ENCODE measurements at regions not wholly inside any gene's neighbourhood (a gene's known extent, or its start where the extent isn't known, plus 50 kb on each side); places are given as distances from the start of the nearest gene placed in this dataset.

DNA sequence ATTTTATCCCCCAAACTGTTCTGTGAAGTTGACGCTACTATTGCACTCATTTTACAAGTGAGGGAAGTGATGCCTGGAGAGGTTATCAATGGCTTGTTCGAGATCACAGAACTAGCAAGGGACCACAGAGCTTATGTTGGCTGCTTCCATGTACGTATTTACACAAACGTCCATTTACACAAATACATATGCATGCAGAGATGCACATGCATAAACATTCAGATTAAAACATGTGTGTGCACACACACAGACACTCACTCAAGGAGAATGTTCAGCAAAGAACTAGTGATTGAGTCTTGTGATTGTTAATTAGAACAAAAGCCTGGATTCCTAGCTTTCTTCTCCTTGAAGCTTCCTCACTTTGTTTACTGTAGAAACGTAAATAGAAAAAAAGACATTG is 321.5 kb upstream of the CHD6 start:
- no peak for DNase-seq

DNA sequence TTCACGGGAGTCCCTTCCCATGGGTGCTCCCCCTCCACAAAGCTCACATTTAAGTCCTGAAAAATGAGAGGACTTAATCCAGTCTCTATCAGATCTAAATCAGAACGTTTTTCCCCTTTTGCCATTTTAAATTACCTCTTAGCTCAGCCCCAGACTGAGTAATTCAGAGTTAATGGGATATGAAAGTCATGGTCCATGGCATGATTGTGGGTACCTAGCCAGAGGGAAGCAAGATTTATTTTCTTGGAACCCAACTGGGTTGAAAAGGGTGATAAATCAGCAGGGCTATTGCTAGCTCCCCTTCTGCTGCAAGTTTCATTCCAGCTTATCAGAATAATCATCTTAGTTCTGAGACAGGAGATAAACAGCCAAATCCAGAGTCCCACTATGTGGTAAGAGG is 320.2 kb upstream of the CHD6 start:
- DNase-seq: no peak

DNA sequence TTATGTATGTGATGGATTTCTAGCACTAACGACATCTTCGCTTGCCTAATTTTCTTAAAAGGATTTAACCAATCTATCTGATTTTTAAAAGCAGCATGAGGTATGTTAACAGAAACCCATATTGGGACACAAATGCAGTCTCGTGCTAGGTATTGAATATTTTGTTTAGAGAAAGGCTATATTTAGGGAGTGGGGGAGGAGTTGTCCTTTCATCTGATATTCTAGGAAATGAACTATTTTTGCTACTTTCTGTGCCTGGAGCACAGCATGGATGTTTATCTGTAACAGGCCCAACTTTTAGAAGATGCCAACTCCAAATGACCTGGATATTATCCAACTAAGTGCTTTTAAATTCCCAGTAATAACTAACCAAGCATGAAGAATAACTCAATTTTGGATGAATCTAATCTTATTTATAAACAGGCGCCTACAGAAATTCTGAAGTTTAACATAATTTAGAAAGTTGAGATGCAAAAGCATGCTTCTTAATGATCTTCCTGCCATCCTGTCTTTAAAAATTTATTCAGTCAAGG is 317.1 kb upstream of the CHD6 start:
- DNase-seq: no peak

DNA sequence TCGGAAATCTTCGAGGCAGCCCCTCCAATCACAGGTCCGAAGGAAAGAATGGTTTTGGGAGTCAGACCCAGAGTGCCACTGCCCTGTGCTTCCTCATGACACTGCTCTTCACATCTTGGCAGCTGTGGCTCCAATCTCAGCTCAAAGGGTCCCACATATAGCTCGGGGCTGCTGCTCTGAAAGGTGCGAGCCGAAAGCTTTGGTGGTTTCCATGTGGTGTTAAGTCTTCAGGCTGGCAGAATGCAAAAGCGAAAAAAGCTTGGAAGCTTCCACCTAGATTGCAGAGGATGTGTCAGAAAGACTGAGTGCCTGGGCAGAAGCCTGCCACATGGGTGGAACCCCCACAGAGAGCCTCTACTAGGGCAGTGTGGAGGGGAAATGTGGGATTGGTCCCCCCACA is 314.3 kb upstream of the CHD6 start:
- DNase-seq: no peak

DNA sequence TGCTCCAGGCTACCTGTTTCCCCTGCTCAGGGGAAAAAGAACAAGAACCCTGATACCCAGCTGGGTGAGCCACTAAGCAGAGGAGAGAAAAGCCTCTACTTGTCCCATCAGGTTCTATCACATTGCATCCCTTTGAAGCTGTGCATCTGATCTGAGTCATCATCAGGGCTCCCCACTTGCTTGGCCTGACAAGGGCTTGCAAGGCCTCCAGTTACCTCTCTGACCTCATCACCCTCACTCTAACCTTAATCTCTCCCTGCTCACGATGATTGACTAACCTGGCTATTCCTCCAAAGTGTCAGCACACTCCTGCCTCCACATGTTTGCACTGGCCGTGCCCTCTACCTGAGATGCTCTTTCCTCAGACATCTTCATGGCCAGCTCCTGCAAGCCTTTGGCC is 309.5 kb upstream of the CHD6 start:
- DNase-seq: no peak

DNA sequence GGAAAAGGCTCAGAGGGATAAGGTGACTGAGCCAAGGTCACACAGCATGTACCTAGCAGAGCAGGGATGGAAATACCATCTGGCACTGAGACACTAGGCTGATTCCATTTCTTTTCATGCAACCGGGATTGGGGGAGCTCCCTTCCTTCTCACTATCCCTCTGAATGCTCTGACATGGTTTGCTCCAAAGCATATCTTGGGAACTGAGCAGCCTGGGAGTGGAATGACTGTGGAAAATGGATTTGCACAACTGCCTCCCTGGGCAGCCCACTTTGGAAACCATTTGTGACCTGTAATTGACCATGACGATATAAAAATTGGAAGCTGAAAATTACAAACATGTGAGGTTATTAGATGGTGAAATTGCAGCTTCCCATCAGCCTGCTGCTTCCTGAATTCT is 309.0 kb upstream of the CHD6 start:
- no peak for DNase-seq

DNA sequence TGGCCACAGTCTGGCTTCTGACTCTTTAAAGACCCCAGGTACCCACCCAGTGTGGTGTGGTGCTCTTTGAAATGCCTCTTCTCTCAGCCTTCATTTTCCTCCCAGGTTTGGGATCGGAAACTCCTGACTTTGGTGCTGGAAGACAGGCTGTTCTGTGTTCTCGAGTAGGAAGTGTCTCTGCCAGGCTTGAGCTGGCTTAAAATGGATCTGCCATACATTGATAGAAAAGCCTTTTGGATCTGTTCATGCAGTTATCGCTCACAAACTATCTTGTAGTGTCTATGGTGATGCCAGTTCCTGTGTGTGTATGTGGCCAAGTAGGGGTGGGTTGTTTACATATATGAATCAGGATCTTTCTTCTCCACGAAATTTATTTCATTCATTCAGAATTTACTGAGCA is 307.3 kb upstream of the CHD6 start:
- no peak for DNase-seq

DNA sequence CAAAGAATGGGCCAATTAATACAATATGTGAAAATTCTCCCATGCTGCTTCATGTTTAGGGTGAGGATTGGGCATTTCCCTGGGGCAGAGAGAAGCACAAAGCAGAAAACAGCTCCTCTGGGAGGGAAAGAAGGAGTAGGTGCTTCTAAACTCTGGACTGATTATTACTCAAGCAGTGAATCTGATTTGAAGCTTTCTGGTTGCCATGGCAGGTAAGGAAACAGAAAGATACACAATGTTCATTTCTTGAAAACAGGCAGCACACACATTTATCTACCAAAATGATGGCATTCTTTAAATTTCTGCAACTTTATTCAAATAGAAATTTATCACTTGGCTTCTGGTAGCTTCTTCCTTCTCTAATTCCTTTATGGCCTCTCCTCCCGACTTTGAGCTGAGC is 305.4 kb upstream of the CHD6 start:
- no peak for DNase-seq

DNA sequence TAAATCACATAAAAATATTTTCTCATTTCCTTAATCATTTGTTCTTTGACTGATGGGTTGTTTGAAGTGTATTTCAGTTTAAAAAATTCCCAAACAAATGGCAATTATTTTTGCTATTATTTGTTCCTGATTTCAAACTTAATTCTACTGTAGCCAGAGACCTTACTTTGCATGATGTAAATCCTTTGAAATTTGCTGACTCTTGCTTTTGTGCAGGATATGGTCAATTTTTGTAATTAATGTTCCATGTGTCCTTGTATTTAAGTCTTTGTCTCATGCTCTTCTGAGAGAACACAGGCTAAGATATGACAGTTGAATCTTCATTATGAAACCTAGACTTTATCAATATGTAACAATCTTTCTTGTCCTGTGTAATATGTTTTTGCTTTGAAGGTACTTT is 295.0 kb upstream of the CHD6 start:
- DNase-seq: no peak

DNA sequence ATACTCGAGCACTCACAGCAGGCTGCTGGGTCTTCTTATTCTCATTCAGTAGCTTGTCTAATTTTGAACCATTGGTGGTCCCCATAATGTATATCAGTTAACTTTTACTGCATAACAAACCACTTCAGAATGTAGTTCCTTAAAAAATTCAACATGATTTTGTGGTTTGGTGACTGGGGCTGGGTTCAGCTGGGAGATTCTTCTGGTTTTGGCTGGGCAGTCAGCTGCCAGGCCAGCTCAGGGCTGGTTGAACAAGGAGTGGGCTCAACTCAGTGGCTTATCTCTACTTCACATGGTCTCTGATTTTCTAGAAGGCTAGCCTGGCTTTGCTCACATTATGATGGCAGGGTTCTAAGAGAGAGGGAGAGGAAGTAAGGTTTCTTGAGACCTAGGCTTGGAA is 292.4 kb upstream of the CHD6 start:
- DNase-seq: no peak

DNA sequence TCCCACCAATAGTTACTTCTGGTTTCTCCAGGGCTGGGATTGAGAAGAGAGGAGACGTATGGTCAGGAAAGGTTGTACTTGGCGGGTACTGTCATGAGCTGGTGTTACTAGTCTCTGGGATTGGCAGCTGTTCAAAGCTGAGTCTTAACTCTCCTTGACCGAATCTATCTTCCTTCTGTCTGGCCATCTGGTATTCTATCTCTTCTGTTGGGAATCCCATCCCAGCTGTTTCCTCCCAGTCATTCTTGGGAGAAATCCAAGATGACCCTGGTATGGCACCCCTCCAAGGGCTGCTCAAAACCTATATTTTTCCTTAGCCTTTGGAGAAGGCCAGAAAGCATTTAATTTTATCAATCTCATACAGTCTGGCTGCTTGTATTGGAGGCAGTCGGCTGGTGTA is 287.0 kb upstream of the CHD6 start:
- DNase-seq: no peak

DNA sequence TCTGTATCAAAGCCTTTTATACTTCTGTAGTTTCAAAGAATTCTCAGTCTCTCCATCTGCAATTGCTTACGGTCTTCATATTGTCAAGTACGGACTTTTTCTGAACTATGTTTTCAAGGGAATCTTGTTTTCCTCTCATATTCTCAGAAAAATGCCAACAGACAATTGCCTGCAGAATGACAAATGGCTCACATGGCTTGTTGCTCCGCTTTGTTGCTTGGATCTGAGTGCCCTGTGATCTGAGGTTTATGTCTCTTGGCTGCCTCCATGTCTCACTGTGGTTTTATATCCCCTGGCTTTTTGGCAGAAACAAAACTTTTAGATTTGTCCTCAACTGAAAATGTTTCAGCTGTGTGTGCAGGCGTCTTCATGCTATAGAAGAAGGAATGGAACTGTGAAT is 285.4 kb upstream of the CHD6 start:
- no peak for DNase-seq

DNA sequence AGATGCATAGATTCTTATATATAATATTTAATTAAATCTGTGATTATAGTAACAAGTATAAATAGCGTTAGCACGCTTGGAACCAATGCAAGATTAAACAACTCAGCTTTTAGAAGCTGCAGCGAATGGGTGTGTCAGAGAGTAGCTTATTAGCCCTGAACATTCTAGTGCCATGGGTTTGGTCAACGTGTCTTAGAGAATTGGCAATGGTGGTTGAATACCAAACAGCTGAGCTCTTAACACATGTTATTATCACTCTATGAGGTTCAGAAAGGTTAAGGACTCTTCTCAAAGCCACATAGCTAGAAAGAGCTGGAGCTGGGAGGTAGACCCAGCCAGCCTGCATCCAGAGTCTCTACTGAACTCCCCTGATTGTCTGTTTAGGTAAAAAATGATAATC is 284.2 kb upstream of the CHD6 start:
- no peak for DNase-seq

DNA sequence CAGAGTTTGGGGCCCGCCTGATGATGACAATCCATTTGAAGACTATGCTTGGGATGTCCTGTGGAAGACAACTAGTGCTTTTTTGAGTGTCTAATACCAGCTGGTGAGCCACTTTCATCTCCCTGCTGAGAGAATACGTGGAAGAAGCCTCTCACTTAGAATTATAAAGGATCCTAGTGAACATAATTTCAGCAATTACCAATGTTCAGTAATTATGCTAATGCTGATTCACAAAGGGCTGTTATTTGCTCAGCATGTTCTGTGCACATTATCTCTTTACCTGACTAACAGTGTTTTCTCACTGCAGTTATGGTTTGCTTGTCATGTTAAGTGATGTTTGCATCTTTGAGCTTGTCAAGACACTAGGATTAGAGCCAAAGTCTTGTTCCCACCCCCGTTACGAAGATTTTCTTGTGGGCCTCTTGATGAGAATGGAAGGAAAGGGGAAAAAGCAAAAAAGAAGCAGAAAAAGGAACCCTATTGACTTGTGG is 282.1 kb upstream of the CHD6 start:
- no peak for DNase-seq

DNA sequence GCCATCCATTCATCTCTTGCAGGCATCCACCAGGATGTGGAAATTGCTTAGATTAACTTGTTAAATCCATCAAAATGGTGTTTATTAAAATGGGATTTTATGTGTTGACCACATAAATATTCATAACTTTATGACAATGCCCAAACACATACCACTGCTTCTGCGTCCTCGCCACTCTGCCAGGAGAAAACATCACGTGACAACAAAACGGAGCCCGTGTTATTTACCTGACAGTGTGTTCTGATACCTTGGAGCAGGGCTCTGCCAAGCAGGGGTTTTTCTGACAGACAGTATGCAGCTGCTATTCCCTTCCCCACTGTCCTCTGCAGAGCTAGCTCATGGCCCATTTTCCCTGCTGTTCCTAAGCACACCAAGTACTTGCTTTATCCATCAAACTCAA is 279.5 kb upstream of the CHD6 start:
- DNase-seq: no peak

DNA sequence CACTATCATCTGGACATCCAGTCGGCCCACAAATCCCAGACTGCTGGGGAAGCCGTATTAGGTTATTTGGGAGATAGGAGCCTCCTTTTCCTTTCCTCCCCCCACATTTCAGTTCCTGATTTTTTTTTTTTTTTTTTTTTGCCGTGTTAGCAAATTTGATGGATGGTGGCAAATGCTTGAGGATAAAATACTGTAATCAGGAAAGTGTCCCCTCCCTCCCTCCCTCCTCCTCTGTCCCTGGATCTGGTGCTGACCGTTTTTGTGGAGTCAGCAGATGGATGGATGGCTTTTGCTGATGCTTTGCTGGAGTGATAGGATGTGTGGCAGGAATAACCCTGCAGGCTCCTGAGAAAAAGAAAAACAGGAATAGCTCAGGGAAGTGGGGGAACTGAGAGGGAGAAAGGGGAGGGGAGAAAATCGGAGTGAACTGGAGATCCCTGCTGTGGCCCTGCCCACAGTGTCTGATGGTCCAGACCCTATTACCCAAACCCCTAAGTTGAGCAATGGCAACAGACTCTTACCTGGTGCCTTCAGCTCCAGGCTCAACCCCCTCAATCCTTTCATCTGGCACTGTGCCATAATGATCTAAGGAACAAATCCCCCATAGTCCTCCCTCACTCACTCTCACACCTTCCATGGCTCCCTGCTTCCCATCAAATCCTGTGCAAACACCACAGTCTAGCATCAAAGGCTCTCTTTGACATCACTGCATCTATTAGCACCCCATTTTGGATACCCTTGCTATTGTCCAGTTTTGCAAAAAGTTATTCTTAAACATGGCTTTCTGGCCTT is 277.3 kb upstream of the CHD6 start:
- DNase-seq: no peak

DNA sequence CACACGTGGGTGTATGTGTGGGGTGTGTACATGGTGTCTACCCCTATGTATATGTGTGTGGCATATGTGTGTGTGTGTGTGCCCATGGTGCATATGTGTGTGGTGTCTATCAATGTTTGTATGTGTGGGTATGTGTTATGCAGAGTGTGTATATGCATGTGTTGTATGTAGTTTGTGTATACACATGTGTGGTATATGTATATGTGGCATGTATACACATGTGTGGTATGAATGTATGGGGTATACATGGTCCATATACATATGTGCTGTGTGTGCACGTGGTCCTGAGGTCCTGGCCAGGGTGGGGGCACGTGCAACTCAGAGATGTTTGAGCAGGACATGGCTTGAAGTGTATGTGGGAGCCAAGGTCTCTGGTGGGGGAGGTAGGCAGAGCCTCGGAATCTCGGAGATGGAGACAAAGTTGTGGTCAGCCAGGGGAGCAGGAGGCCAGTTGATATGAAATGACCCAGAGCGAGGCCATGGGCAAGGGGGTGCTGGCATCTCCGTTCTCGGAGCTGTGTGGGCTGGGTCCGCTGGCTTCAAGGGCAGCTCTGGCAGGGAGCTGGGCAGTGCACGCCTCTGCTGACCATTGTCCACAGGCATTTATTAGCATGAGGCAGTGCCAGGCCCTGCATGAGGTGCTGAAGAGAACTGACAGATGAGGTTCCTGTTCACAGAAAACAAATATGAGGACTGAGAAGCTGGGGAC is 276.2 kb upstream of the CHD6 start:
- no peak for DNase-seq

DNA sequence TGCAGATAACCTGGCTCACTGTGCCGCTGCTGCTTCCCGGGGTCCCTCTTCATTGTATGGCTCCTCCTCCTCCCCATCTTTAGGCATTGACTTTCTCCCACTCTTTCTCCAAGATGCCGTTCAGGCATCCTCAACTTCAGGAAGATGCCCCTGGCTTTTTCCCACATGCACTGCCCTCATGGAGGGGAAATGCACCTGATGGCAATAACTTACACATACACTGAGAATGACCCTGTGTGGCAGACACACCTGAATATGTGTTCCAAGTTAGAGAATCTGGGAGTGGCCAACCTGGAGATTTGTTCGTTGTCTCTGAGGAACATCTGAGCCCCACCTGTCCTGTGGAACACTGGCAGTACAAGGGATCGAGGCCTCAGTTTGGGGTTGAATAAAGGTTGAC is 273.9 kb upstream of the CHD6 start:
- no peak for DNase-seq

DNA sequence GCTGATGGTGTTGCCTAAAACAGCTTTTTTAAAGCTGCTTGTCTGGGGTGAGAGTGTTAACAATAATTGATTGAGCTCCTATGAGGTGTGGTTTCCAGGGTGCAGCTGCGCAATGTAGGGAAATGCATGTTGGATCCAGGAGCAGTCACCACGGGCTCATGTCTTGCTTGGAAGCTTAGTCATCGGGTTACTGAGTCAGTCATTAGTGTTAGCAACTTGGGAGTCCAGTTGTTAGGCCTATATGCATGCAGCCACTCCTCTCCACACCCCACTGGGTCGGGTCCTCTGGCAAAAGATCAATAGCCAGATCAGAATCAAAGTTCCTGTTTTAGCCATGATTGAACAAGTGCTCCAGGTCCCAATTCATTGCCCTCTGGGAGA is 271.7 kb upstream of the CHD6 start:
- DNase-seq: no peak

DNA sequence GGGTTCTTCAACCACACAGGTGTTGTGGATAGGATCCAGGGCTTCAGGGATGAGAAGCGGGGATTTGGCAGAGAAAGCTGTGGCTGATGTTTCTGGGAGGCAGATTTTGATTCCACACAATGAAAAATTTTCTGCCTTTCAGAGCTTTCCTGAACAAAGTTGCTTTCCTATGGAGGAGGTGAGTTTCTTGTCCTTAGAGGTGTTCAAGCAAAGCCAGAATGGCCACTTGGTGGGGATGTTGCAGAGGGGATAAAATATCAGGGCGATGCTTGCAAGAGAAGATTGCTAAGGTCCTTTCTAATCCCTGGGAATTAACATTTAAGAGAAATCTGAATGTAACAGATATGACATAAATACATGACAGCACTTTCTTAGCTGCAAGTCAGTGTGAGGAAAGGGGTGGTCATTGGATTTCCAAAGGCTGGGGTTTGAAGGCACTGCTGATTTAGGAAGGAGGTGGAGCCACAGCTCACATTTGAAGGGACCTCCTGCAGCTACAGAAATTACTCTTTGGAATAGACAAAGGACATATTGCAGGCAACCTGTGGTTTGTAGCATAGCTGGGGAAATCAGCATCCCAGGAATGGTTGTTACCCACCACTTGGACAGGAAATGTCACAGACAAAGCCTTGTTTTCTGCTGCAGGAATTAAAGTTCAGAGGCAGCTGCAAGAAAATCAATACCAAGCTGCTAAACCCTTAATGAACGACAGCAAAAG is 271.1 kb upstream of the CHD6 start:
- no peak for DNase-seq

DNA sequence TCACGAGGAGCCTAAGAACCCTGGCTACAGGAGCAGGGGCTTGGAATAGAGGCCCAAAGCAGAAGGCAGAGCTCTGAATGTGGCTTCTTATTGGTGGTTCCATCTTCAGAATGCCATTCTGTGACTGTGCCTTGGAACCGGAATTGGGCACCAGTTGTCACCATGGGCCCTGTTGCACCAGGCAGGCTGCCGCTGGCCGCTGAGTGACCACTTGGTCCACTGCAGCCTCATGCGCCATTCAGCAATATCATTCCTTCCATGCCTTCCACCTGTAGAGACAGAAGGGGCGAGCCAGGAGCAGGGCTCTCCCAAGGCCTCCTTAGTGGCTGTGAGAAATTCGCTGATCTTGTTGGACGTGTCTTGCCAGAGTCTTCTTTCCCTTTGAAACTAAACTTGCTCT is 270.3 kb upstream of the CHD6 start:
- DNase-seq: no peak

DNA sequence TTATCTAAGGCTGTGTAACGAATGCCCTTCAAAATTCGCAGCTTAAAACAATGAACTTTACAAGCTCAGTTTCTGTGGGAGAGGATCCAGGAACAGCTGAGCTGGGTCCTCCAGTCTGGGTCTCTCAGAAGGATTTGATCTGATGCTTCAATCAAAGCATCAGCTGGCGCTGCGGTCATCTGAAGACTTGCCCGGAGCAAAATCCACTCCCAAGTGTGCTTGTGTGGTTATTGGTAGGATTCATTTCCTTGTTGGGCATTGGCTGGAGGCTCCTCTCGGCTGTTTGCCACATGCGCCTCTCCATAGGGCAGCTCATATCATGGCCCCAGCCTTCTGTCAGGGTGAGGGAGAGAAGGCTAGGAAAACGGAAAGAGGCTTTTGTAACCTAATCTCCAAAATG is 269.3 kb upstream of the CHD6 start:
- DNase-seq: no peak

DNA sequence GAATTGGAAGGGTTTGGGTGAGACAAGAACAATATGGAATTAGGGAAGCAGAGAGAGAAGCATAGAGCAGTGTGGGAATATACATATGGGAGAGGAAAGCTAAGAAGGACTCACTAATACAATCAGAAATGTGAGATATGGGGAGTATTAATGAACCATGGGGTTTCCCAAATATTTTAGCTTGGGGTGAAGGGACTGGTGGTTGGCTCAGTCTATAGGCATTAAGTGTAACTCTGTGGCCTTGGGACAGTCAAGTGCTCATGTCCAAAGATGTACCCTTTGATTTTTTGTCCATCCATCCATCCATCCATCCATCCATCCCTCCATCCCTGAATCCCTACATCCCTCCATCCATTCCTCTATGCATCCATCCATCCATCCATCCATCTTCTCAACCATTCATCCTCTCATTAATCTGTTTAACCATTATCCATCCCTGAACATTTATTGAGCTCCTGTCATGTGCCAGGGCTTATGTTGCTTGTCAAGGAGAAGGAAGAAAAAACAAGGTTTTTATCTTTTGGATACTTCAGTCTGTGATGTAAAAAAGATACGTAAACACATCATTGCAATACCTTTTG is 263.4 kb upstream of the CHD6 start:
- no peak for DNase-seq
